GM23338 (cell line): ENCODE measurements at regions not wholly inside any gene's neighbourhood (a gene's known extent, or its start where the extent isn't known, plus 50 kb on each side); places are given as distances from the start of the nearest gene placed in this dataset.

ENCODE experiments used
- ATAC-seq: fragments of 200-7000 bp; cut with Tn5 transposase; 3 replicates; pipeline ENCODE4 v1.9.1; 2020
- DNase-seq: peaks from one replicate; pipeline ENCODE4 v3.0.0-alpha.2; 2015; ENCODE audit warnings: low spot score
- H2AFZ ChIP-seq: fragments of 200-600 bp; sonication (generic); 2 replicates; pipeline ENCODE4 v1.8.0; 2016; ENCODE audit warnings: antibody characterized with exemption, mild to moderate bottlenecking, moderate library complexity
- H3F3A ChIP-seq: fragments of 200-600 bp; sonication (generic); replicated peaks from 2 replicates; pipeline ENCODE4 v1.8.0; 2017; ENCODE audit warnings: antibody characterized with exemption, mixed run types, low read depth
- H3K27ac ChIP-seq: fragments of 200-600 bp; sonication (generic); 2 replicates; pipeline ENCODE4 v1.6.1; 2016; ENCODE audit warnings: low read depth
- H3K27me3 ChIP-seq: fragments of 200-600 bp; sonication (generic); 2 replicates; pipeline ENCODE4 v1.8.0; 2016; ENCODE audit warnings: mild to moderate bottlenecking, mixed run types, moderate library complexity; ENCODE audit not compliant: insufficient read depth
- H3K36me3 ChIP-seq: fragments of 200-600 bp; sonication (generic); 2 replicates; pipeline ENCODE4 v1.8.0; 2016; ENCODE audit warnings: mild to moderate bottlenecking; ENCODE audit not compliant: insufficient read depth
- H3K4me1 ChIP-seq: fragments of 200-600 bp; sonication (generic); 2 replicates; pipeline ENCODE4 v1.8.0; 2016; ENCODE audit warnings: mild to moderate bottlenecking, moderate library complexity; ENCODE audit not compliant: insufficient read depth
- H3K4me2 ChIP-seq: fragments of 200-600 bp; sonication (generic); 2 replicates; pipeline ENCODE4 v1.7.1; 2017; ENCODE audit warnings: mixed run types
- H3K4me3 ChIP-seq: fragments of 200-600 bp; sonication (generic); 2 replicates; pipeline ENCODE4 v1.6.1; 2016; ENCODE audit warnings: mixed run types
- H3K79me2 ChIP-seq: fragments of 200-600 bp; sonication (generic); replicated peaks from 2 replicates; pipeline ENCODE4 v1.8.0; 2017; ENCODE audit warnings: mild to moderate bottlenecking; ENCODE audit not compliant: insufficient read depth
- H3K9me2 ChIP-seq: fragments of 200-600 bp; sonication (generic); 2 replicates; pipeline ENCODE4 v1.8.0; 2017; ENCODE audit not compliant: insufficient read depth
- H4K20me1 ChIP-seq: fragments of 200-600 bp; sonication (generic); replicated peaks from 2 replicates; pipeline ENCODE4 v1.8.0; 2017; ENCODE audit warnings: mild to moderate bottlenecking; ENCODE audit not compliant: insufficient read depth
- H3K27ac Mint-ChIP-seq: 2 replicates; pipeline ENCODE4 v1.8.0; 2020; ENCODE audit warnings: inconsistent platforms, mild to moderate bottlenecking, moderate library complexity, mixed read lengths
- H3K27me3 Mint-ChIP-seq: 3 replicates; pipeline ENCODE4 v1.8.0; 2022; ENCODE audit warnings: low read depth, mild to moderate bottlenecking, moderate library complexity, mixed read lengths, inconsistent platforms; ENCODE audit not compliant: insufficient read depth, poor library complexity
- H3K36me3 Mint-ChIP-seq: 3 replicates; pipeline ENCODE4 v1.8.0; 2021; ENCODE audit warnings: low read depth, mild to moderate bottlenecking, inconsistent platforms, moderate library complexity, mixed read lengths
- H3K4me1 Mint-ChIP-seq: 3 replicates; pipeline ENCODE4 v1.8.0; 2020; ENCODE audit warnings: mild to moderate bottlenecking, inconsistent platforms, mixed read lengths
- H3K4me3 Mint-ChIP-seq: 3 replicates; pipeline ENCODE4 v1.8.0; 2021; ENCODE audit warnings: moderate library complexity, mild to moderate bottlenecking, inconsistent platforms, mixed read lengths
- H3K9me3 Mint-ChIP-seq: 3 replicates; pipeline ENCODE4 v1.8.0; 2020; ENCODE audit warnings: moderate library complexity, mild to moderate bottlenecking, inconsistent platforms, mixed read lengths
- CREB1 ChIP-seq: fragments of 250-450 bp; sonication (Bioruptor Pico); IDR thresholded peaks from 2 replicates; pipeline ENCODE4 v1.5.0; 2020; ENCODE audit warnings: low read depth, mild to moderate bottlenecking, moderate library complexity
- EZH2 ChIP-seq: fragments of 200-600 bp; sonication (generic); IDR thresholded peaks from one replicate; pipeline ENCODE4 v1.8.0; 2017; ENCODE audit warnings: antibody characterized with exemption, mild to moderate bottlenecking, low read depth; ENCODE audit not compliant: unreplicated experiment
- EZH2phosphoT487 ChIP-seq: fragments of 200-600 bp; sonication (generic); IDR thresholded peaks from one replicate; pipeline ENCODE4 v1.8.1; 2018; ENCODE audit warnings: antibody characterized with exemption; ENCODE audit not compliant: unreplicated experiment
- JUNB ChIP-seq: IDR thresholded peaks from one replicate; pipeline ENCODE4 v1.6.1; 2016; ENCODE audit warnings: antibody characterized with exemption; ENCODE audit not compliant: unreplicated experiment
- NANOG ChIP-seq: IDR thresholded peaks from 2 replicates; pipeline ENCODE4 v1.6.1; 2016; ENCODE audit warnings: antibody characterized with exemption, borderline replicate concordance
- POLR2AphosphoS5 ChIP-seq: IDR thresholded peaks from 2 replicates; pipeline ENCODE4 v1.6.1; 2016; ENCODE audit warnings: antibody characterized with exemption, low read depth
- STAT1 ChIP-seq: IDR thresholded peaks from one replicate; pipeline ENCODE4 v1.6.1; 2016; ENCODE audit warnings: antibody characterized with exemption; ENCODE audit not compliant: unreplicated experiment
- ZNF114 ChIP-seq: fragments of 250-450 bp; sonication (Bioruptor Pico); IDR thresholded peaks from 2 replicates; pipeline ENCODE4 v1.5.0; 2020; ENCODE audit warnings: mild to moderate bottlenecking, moderate library complexity
- TF ChIP-seq, protein P1 (sequence below): IDR thresholded peaks from one replicate; pipeline ENCODE4 v1.6.1; 2018; ENCODE audit warnings: antibody characterized with exemption; ENCODE audit not compliant: unreplicated experiment
- TF ChIP-seq, protein P2 (sequence below), 2 experiments: fragments of 200-600 bp in 1 of 2; sonication (generic) in 1 of 2; conservative IDR thresholded peaks; 2 replicates each; pipeline versions ENCODE4 v1.5.1 to v1.6.1; 2016 to 2017; ENCODE audit warnings: antibody characterized with exemption in 2 of 2, low read depth in 2 of 2, mild to moderate bottlenecking in 2 of 2, moderate library complexity in 1 of 2
- TF ChIP-seq, protein P3 (sequence below): fragments of 250-450 bp; sonication (Bioruptor Pico); IDR thresholded peaks from 2 replicates; pipeline ENCODE4 v1.5.0; 2020; ENCODE audit warnings: mild to moderate bottlenecking, moderate library complexity

DNA sequence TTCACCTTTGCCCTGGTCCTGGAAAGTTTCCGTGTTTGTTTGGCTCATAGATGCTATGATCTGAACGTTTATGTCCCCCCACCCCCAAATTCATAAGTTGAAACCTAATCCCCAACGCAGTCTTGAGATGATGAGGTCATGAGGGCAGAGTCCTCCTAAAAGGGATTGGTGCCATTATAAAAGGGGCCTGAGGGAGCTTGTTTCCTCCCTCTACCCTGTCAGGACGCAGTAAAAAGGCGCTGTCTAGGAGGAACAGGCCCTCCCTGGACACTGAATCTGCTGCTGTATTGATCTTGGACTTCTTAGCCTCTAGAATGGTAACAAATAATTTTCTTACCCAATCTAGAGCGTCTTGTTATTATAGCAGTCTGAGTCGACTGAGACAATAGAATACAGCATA lies 2190.6 kb upstream of the TENM3 start (continued):
- TF ChIP-seq, protein P1, sequence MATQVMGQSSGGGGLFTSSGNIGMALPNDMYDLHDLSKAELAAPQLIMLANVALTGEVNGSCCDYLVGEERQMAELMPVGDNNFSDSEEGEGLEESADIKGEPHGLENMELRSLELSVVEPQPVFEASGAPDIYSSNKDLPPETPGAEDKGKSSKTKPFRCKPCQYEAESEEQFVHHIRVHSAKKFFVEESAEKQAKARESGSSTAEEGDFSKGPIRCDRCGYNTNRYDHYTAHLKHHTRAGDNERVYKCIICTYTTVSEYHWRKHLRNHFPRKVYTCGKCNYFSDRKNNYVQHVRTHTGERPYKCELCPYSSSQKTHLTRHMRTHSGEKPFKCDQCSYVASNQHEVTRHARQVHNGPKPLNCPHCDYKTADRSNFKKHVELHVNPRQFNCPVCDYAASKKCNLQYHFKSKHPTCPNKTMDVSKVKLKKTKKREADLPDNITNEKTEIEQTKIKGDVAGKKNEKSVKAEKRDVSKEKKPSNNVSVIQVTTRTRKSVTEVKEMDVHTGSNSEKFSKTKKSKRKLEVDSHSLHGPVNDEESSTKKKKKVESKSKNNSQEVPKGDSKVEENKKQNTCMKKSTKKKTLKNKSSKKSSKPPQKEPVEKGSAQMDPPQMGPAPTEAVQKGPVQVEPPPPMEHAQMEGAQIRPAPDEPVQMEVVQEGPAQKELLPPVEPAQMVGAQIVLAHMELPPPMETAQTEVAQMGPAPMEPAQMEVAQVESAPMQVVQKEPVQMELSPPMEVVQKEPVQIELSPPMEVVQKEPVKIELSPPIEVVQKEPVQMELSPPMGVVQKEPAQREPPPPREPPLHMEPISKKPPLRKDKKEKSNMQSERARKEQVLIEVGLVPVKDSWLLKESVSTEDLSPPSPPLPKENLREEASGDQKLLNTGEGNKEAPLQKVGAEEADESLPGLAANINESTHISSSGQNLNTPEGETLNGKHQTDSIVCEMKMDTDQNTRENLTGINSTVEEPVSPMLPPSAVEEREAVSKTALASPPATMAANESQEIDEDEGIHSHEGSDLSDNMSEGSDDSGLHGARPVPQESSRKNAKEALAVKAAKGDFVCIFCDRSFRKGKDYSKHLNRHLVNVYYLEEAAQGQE: no peak
- no peak for TF ChIP-seq ZNF114 (CRISPR knock-in tag)

- H3F3A ChIP-seq: no peaks in the 10 kb centered on the region
- ATAC-seq: no peak
- Mint-ChIP-seq H3K27me3 (peaks cover 2% of the 10 kb centered on the region), H3K4me1 (peaks cover 35% of the 10 kb centered on the region), H3K27ac (no peak overlapping the region), H3K4me3 (no peak overlapping the region), H3K36me3 (no peaks in the 10 kb centered on the region; the same call in 2 of the 3 replicates), H3K9me3 (no peaks in the 10 kb centered on the region)
- no peak overlapping the region for H2AFZ ChIP-seq
- no peak overlapping the region for H3K4me2 ChIP-seq
- H3K4me3 ChIP-seq: no peak overlapping the region
- no peaks in the 10 kb centered on the region for H3K9me2 ChIP-seq
- H3K27ac ChIP-seq: no peak overlapping the region
- DNase-seq: no peak
- H3K27me3 ChIP-seq: peaks cover 2% of the 10 kb centered on the region
- H4K20me1 ChIP-seq: no peaks in the 10 kb centered on the region
- no peaks in the 10 kb centered on the region for H3K79me2 ChIP-seq
- H3K36me3 ChIP-seq: no peaks in the 10 kb centered on the region
- H3K4me1 ChIP-seq: peaks cover 24% of the 10 kb centered on the region
- TF ChIP-seq ZNF114 (CRISPR knock-in tag) (no peak), EZH2 (no peak), EZH2phosphoT487 (no peak), JUNB (no peak), CREB1 (CRISPR knock-in tag) (no peak), POLR2AphosphoS5 (no peak), NANOG (no peak), STAT1 (no peak)
- TF ChIP-seq, protein P2, sequence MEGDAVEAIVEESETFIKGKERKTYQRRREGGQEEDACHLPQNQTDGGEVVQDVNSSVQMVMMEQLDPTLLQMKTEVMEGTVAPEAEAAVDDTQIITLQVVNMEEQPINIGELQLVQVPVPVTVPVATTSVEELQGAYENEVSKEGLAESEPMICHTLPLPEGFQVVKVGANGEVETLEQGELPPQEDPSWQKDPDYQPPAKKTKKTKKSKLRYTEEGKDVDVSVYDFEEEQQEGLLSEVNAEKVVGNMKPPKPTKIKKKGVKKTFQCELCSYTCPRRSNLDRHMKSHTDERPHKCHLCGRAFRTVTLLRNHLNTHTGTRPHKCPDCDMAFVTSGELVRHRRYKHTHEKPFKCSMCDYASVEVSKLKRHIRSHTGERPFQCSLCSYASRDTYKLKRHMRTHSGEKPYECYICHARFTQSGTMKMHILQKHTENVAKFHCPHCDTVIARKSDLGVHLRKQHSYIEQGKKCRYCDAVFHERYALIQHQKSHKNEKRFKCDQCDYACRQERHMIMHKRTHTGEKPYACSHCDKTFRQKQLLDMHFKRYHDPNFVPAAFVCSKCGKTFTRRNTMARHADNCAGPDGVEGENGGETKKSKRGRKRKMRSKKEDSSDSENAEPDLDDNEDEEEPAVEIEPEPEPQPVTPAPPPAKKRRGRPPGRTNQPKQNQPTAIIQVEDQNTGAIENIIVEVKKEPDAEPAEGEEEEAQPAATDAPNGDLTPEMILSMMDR (conservative IDR thresholded peaks at IDR 0.05; ENCODE audit: low read depth in 2 of 2): no peak
- TF ChIP-seq, protein P3, sequence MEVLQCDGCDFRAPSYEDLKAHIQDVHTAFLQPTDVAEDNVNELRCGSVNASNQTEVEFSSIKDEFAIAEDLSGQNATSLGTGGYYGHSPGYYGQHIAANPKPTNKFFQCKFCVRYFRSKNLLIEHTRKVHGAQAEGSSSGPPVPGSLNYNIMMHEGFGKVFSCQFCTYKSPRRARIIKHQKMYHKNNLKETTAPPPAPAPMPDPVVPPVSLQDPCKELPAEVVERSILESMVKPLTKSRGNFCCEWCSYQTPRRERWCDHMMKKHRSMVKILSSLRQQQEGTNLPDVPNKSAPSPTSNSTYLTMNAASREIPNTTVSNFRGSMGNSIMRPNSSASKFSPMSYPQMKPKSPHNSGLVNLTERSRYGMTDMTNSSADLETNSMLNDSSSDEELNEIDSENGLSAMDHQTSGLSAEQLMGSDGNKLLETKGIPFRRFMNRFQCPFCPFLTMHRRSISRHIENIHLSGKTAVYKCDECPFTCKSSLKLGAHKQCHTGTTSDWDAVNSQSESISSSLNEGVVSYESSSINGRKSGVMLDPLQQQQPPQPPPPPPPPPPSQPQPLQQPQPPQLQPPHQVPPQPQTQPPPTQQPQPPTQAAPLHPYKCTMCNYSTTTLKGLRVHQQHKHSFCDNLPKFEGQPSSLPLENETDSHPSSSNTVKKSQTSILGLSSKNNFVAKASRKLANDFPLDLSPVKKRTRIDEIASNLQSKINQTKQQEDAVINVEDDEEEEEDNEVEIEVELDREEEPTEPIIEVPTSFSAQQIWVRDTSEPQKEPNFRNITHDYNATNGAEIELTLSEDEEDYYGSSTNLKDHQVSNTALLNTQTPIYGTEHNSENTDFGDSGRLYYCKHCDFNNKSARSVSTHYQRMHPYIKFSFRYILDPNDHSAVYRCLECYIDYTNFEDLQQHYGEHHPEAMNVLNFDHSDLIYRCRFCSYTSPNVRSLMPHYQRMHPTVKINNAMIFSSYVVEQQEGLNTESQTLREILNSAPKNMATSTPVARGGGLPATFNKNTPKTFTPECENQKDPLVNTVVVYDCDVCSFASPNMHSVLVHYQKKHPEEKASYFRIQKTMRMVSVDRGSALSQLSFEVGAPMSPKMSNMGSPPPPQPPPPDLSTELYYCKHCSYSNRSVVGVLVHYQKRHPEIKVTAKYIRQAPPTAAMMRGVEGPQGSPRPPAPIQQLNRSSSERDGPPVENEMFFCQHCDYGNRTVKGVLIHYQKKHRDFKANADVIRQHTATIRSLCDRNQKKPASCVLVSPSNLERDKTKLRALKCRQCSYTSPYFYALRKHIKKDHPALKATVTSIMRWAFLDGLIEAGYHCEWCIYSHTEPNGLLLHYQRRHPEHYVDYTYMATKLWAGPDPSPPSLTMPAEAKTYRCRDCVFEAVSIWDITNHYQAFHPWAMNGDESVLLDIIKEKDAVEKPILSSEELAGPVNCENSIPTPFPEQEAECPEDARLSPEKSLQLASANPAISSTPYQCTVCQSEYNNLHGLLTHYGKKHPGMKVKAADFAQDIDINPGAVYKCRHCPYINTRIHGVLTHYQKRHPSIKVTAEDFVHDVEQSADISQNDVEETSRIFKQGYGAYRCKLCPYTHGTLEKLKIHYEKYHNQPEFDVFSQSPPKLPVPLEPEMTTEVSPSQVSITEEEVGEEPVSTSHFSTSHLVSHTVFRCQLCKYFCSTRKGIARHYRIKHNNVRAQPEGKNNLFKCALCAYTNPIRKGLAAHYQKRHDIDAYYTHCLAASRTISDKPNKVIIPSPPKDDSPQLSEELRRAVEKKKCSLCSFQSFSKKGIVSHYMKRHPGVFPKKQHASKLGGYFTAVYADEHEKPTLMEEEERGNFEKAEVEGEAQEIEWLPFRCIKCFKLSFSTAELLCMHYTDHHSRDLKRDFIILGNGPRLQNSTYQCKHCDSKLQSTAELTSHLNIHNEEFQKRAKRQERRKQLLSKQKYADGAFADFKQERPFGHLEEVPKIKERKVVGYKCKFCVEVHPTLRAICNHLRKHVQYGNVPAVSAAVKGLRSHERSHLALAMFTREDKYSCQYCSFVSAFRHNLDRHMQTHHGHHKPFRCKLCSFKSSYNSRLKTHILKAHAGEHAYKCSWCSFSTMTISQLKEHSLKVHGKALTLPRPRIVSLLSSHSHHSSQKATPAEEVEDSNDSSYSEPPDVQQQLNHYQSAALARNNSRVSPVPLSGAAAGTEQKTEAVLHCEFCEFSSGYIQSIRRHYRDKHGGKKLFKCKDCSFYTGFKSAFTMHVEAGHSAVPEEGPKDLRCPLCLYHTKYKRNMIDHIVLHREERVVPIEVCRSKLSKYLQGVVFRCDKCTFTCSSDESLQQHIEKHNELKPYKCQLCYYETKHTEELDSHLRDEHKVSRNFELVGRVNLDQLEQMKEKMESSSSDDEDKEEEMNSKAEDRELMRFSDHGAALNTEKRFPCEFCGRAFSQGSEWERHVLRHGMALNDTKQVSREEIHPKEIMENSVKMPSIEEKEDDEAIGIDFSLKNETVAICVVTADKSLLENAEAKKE (CRISPR knock-in tag): no peak
- TF ChIP-seq, protein P1: no peak
Observed at GRCh38 chr4:180054291-180054690, 2188.9 kb upstream of the TENM3 start.
